Astrocyte (in vitro differentiated cells and primary cell): ENCODE measurements at regions not wholly inside any gene's neighbourhood (a gene's known extent, or its start where the extent isn't known, plus 50 kb on each side); places are given as distances from the start of the nearest gene placed in this dataset.
"Not testable (repeated sequence)": the region's sequence is repeated elsewhere in the genome, so short reads cannot be mapped to it uniquely, and the experiment has no call there.

Experiments
- CTCF ChIP-seq: IDR thresholded peaks from 2 replicates; pipeline ENCODE4 v1.5.1; 2011; ENCODE audit warnings: low read depth, mild to moderate bottlenecking, inconsistent platforms, low read length, moderate library complexity; ENCODE audit not compliant: insufficient read depth
- EZH2 ChIP-seq: IDR thresholded peaks from 2 replicates; pipeline ENCODE4 v1.6.1; 2012; ENCODE audit warnings: mild to moderate bottlenecking, low read length, inconsistent platforms; ENCODE audit not compliant: insufficient read depth

GRCh38 chr13:111777351-111777750, 289.6 kb upstream of the SOX1 start:
- TF ChIP-seq CTCF, EZH2: not testable (repeated sequence)
